GM13976 (cell line): ENCODE measurements at regions not wholly inside any gene's neighbourhood (a gene's known extent, or its start where the extent isn't known, plus 50 kb on each side); places are given as distances from the start of the nearest gene placed in this dataset.

Source experiments
- DNase-seq: peaks from one replicate; pipeline ENCODE4 v3.0.0; 2012; ENCODE audit warnings: low spot score
- in situ Hi-C: fragments of 300-500 bp; cut with MboI; formaldehyde crosslinking; loops from one replicate; pipeline ENCODE4 v1.12.0; 2022; ENCODE audit warnings: low sequenced_read_pairs, mixed read lengths, inconsistent platforms; ENCODE audit not compliant: unreplicated experiment
- TF ChIP-seq, protein P1 (sequence below): IDR thresholded peaks from 2 replicates; pipeline ENCODE4 v1.5.1; 2012; ENCODE audit warnings: borderline replicate concordance, mild to moderate bottlenecking; ENCODE audit not compliant: insufficient read depth; ENCODE audit errors: extremely low read depth, missing control alignments, control extremely low read depth

DNA sequence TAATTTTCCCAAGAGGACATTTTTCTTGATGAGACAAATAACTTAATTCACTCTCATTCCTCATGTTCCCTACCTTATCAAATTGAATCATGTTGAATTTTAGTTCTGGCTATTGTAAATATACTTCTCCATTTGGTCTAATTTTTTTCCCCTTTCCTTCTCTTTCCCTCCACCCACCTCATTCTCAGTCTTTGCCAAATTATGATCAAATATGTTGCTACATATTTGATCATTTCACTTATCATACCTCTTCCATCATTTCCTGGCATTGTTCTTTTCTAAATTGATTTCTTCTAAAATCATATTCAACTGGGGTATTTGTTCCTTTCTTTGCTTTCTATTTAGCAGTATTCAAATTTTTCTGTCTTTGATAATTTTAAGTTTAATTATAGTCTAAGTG, 52.3 kb downstream of the HDGFL1 start:
- no peak for DNase-seq
- TF ChIP-seq, protein P1, sequence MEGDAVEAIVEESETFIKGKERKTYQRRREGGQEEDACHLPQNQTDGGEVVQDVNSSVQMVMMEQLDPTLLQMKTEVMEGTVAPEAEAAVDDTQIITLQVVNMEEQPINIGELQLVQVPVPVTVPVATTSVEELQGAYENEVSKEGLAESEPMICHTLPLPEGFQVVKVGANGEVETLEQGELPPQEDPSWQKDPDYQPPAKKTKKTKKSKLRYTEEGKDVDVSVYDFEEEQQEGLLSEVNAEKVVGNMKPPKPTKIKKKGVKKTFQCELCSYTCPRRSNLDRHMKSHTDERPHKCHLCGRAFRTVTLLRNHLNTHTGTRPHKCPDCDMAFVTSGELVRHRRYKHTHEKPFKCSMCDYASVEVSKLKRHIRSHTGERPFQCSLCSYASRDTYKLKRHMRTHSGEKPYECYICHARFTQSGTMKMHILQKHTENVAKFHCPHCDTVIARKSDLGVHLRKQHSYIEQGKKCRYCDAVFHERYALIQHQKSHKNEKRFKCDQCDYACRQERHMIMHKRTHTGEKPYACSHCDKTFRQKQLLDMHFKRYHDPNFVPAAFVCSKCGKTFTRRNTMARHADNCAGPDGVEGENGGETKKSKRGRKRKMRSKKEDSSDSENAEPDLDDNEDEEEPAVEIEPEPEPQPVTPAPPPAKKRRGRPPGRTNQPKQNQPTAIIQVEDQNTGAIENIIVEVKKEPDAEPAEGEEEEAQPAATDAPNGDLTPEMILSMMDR, result no peak
- in situ Hi-C loops, result no loop called here

DNA sequence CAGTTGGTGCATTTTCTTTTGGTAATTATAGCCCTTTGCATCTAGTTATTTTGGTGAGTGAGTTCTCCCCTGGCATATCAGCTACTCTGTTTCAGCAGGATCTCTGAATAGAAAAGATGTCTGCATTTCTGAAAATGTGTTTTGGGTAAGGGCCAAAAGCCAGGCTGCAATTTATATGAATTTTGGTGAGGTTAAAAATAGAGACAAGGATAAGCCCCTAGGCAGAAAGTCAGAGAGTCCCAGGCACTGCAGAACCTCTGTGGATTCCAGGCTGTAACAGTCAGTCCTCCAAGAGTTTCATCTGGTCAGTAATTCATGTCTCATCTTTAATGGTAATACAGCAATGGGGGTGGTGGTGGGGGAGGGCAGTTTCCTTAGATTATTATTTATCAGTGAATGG, 53.0 kb downstream of the HDGFL1 start:
- in situ Hi-C loops, result no loop called here
- TF ChIP-seq, protein P1, result no peak
- DNase-seq, result no peak

DNA sequence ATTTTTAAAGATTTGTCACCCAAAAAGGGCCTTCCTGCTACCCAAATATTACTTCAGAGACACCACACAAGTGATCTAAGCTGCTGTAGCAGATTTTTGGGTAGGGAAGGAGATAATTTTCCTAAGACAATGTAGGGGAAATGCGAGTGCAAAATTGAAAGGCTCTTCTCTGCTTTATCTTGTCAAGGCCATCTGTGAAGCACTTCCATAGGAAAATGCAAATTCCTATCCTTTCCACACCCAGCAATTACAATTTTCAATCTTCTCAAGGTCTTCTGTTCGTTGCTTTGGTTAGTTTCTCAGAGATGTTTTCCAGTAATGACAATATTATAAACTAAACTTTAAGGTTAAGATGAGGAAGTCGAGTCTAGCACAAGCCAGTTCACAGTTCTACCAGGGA, 53.4 kb downstream of the HDGFL1 start:
- DNase-seq, result no peak
- TF ChIP-seq, protein P1, result no peak

DNA sequence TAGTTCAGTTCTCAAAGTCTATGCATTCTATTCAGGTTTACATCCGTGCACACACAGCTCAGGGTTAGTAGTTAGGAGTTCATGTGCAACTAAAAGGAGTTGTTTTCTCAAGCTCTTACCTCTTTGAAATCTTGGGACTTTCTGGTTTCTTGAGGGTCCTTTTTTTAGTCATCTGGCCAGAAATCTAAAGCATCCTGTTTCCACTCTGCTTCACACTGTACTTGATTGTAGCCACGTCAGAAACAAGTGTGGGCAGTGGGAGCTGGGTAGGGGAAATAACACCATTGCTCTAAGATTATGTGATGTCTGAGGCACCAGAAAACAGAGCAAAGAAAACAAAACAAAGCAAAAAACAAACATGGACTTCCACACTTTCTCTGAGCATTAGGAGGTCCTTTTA, 58.3 kb downstream of the HDGFL1 start:
- in situ Hi-C loops, result no loop called here
- no peak for DNase-seq
- TF ChIP-seq, protein P1, result no peak

More for the DNA sequence above, 53.4 kb downstream of the HDGFL1 start:
- in situ Hi-C loops, result no loop called here

DNA sequence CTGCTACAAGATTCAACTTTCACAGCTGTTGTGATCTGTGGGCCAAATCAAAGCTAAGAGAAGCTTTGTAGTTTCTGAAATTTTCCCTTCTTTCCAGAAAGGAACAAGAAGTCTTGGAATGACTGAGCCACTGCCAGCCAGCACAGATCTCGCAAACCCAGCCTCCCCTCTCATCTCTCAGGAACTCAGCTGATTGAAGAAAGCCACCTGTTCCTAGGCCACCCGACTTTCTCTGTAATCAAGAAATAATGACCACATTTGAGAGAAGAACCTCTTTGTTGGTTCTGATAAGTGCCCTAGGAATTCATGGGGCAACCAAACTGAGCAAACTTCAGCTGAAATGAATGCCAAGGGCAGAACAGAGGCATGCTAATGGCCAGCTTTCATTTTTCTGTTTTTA, 61.7 kb downstream of the HDGFL1 start:
- in situ Hi-C loops, result no loop called here
- TF ChIP-seq, protein P1, result no peak
- DNase-seq, result no peak

DNA sequence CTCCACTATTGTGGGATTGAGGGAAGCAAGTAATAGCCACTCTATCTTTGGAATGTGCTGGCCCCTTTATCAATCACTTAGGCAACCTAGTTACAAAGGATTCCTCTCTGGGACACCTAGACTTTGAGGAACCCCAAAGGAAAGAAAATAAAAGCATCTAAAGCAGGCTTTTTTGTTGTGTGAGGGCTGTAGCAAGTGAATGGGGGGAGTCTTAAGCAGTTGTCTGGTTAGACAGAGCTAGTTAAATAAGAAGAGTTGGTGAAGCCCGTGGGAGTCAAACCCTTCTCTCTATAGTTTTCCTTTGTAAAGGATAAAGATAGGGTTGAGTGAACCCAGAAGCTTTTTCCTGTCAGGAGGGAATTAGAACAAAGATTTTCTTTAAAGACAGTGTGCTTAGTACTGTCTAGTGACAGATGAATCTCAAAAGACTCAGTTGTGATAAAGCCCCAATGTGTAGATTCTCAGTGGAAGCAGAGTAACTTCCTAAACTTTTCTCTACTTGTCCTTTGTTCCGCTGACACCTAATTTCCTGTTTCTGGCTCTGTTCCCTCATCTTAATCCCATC, 63.3 kb downstream of the HDGFL1 start:
- no peak for DNase-seq
- TF ChIP-seq, protein P1, result no peak
- in situ Hi-C loops, result no loop called here
